HepG2 (cell line): ENCODE measurements at regions not wholly inside any gene's neighbourhood (a gene's known extent, or its start where the extent isn't known, plus 50 kb on each side); places are given as distances from the start of the nearest gene placed in this dataset.

Experiments used
- PAX8 ChIP-seq: sonication (generic); formaldehyde crosslinking; IDR thresholded peaks from 2 replicates; pipeline ENCODE4 v1.8.0; 2022; ENCODE audit warnings: mild to moderate bottlenecking, missing genetic modification reagents, borderline replicate concordance
- ZFP41 ChIP-seq: sonication (generic); formaldehyde crosslinking; IDR thresholded peaks from 2 replicates; pipeline ENCODE4 v1.4.0; 2020; ENCODE audit warnings: mild to moderate bottlenecking, missing genetic modification reagents, borderline replicate concordance
- TF ChIP-seq, protein P1 (sequence below): sonication (generic); formaldehyde crosslinking; IDR thresholded peaks from 2 replicates; pipeline ENCODE4 v1.5.0; 2020; ENCODE audit warnings: mild to moderate bottlenecking, missing genetic modification reagents, moderate library complexity

DNA sequence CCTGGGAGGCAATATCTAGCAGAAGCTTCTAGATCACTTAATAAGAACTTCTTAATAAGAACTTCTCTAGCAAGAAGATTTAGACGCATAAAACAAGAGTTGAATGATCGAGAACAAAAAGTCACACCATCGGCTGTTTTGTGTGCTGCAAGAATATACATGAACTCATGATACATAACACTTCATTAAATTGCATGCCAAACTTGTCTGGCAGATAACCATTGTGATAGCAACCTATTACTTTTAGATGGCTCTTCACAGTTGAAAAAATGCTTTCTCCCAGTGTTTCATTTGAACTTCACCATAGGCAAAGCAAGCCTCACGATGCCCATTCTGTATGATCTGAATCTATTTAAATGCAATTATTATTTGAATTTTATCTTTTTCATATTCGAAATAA is 249.9 kb downstream of the CBLN4 start:
- TF ChIP-seq, protein P1, sequence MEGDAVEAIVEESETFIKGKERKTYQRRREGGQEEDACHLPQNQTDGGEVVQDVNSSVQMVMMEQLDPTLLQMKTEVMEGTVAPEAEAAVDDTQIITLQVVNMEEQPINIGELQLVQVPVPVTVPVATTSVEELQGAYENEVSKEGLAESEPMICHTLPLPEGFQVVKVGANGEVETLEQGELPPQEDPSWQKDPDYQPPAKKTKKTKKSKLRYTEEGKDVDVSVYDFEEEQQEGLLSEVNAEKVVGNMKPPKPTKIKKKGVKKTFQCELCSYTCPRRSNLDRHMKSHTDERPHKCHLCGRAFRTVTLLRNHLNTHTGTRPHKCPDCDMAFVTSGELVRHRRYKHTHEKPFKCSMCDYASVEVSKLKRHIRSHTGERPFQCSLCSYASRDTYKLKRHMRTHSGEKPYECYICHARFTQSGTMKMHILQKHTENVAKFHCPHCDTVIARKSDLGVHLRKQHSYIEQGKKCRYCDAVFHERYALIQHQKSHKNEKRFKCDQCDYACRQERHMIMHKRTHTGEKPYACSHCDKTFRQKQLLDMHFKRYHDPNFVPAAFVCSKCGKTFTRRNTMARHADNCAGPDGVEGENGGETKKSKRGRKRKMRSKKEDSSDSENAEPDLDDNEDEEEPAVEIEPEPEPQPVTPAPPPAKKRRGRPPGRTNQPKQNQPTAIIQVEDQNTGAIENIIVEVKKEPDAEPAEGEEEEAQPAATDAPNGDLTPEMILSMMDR (CRISPR knock-in tag) = no peak
- TF ChIP-seq ZFP41 (CRISPR knock-in tag) (no peak), PAX8 (no peak)
